ENCODE measurements at regions not wholly inside any gene's neighbourhood (a gene's known extent, or its start where the extent isn't known, plus 50 kb on each side); places are given as distances from the start of the nearest gene placed in this dataset.

- TF ChIP-seq MLLT1 (IDR thresholded peaks at IDR 0.05) (no peak), DIDO1 (tag; IDR thresholded peaks at IDR 0.05; ENCODE audit: low read depth) (no peak), TAF15 (IDR thresholded peaks at IDR 0.05; ENCODE audit: low read depth, low read length) (no peak), KDM1A (IDR thresholded peaks at IDR 0.05) (no peak)
These were observed 79.3 kb downstream of the PTCHD4 start for GRCh38 chr6:48031711-48032110.
